ENCODE measurements at regions not wholly inside any gene's neighbourhood (a gene's known extent, or its start where the extent isn't known, plus 50 kb on each side); places are given as distances from the start of the nearest gene placed in this dataset.

DNA sequence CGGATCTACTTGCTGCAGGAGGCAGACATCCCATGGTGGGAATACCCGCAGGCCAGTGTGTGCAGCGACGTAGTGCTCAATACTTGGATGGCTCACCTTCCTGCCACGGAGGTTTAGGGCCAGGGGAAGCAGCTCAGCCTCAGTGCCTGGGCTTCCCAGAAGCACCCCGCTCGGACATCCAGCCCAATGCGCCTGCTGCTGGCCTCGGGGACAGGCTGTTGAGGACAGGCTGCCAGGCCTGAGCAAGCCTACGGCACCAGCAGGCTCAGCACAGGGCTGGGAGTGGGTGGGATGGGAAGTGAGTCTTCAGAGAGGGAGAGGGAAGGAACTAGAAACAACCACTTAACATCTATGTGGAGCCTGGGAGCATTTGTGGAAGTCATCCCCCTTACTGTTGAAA is 441.3 kb upstream of the MGMT start:
- TF ChIP-seq, protein P1, sequence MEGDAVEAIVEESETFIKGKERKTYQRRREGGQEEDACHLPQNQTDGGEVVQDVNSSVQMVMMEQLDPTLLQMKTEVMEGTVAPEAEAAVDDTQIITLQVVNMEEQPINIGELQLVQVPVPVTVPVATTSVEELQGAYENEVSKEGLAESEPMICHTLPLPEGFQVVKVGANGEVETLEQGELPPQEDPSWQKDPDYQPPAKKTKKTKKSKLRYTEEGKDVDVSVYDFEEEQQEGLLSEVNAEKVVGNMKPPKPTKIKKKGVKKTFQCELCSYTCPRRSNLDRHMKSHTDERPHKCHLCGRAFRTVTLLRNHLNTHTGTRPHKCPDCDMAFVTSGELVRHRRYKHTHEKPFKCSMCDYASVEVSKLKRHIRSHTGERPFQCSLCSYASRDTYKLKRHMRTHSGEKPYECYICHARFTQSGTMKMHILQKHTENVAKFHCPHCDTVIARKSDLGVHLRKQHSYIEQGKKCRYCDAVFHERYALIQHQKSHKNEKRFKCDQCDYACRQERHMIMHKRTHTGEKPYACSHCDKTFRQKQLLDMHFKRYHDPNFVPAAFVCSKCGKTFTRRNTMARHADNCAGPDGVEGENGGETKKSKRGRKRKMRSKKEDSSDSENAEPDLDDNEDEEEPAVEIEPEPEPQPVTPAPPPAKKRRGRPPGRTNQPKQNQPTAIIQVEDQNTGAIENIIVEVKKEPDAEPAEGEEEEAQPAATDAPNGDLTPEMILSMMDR (IDR thresholded peaks at IDR 0.05), result no peak
- TF ChIP-seq POLR2A (IDR thresholded peaks at IDR 0.05), result no peak

All from uterus (tissue), 2 donors.